Stimulated activated CD4-positive, alpha-beta T cell treated with anti-CD3 and anti-CD28 coated beads, Interleukin-1b, Interleukin-23, amount 100 ng/mL, for 24 hours (primary cell): ENCODE measurements at regions not wholly inside any gene's neighbourhood (a gene's known extent, or its start where the extent isn't known, plus 50 kb on each side); places are given as distances from the start of the nearest gene placed in this dataset.

Experiments used
- DNase-seq, 4 experiments: peaks; one replicate each; pipeline ENCODE4 v3.0.0-alpha.2; 2020; ENCODE audit warnings: low read depth in 4 of 4, low spot score in 1 of 4

DNA sequence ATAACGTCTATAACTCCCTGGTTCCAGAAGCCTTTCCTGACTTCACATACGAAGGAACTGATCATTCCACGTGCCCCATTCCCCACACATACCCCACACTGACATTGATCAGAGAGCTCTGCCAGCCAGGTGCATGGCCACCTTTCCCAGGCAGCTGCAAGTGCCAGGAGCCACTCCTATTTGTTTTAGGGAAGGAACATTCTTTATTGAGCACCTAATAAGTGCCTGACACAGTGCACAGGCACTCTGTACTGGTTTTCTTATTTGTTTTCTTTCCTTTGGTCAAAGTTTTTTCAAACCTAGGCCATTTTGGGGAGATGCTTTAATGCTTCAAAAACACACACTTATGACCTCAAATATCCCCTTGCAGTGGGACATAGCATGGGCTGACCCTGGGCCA lies 50.0 kb downstream of the PITPNM2 start:
- DNase-seq = no peak

DNA sequence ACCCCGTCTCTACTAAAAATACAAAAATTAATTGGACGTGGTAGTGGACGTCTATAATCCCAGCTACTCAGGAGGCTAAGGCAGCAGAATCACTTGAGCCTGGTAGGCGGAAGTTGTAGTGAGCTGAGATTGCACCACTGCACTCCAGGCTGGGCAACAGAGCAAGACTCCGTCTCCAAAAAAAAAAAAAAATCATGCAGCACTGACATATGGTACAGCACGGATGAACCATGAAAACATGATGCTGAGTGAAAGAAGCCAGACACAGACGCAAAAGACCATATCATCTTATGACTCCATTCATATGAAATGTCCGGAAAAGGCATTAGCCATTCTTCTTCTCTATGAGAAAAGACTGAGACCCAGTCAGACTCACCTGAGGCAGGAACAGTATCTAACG lies 50.4 kb downstream of the PITPNM2 start:
- DNase-seq = no peak

DNA sequence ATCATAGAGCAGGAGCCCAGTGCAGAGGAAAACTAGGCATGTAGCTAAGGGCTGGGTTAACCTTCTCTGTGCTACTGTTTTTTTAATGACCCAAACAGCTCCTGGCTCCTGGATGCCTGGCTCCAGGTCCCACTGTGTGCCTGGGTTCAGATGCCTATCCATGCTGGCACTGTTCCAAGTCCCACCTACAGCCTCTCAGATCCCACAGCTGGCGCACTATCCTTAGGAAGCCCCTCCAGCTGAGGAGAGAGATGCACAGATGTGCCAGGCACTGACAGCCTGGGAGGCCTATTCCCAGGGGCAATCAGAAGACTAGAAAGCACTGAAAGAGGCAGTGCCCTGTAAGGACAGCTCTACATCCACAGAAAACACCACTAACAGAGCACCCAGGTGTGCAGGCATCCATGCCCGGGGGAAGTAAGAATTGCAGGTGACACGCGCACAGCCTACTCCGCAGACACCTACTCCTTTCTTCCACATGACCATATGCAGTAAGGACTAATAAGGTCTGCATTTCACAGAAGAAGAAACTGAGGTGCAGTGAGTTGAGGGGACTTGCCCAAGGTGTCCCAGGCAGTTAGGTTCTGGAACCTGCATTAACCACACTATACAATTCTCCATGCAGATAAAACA lies 51.2 kb downstream of the PITPNM2 start:
- no peak for DNase-seq

DNA sequence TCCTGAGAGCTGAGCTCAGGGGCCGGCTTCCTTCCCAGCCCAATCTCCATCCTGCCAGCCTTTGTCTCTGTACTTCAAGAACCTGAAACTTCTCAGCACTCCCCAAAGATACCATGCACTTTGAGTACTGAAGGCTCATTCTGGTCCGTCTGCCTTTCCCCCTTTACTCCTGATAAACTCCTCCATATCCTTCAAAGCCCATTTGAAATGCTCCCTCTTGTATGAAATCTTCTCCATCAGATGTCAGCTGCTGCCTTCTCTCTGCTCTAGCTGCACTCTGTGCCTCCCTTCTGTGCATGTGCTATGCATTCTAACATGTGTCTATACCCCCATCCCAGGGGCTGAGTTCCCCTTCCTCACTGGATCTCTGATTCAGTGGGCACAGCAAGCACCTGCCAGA lies 52.1 kb downstream of the PITPNM2 start:
- DNase-seq = no peak

DNA sequence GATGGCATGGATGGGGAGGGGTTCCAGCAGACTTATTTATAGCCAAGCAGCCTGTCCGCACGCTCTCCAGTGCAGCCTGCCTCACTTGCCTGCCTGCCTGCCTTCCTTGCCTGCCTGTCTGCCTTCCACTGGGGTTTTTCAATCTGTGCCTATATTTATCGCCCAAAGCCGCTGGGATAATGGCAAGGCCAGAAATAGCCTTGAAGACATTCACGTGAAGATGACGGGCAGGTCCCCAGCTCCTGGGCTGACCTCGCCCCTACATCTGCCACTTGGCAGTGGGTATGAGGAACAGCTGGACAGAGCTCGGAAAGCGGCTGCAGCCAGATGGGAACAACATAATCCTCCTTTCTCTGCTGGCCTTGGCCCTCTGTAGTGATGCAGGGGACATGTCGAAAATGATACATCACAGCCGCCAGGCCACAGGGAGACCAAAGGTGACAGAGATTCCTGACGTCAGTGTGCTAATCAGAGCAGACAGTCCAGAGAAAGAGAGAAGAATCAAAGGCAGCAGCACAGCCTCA lies 53.3 kb downstream of the PITPNM2 start:
- DNase-seq = no peak

DNA sequence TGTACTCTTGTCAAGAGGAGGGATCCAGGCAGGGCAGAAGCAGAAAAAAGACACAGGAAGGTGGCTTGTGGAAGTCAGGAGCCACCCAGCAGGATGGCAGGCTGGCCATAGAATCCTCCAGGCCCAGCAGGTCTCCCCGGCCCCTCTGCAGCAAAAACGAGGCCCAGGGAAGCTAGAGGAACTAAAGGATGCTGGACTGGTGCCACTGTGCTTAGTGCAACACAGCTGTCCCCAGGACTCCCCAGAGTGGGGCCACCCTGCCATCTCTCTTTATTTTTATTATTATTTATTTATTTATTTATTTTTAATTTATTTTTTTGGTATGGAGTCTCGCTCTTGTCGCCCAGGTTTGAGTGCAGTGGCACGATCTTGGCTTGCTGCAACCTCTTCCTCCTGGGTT lies 54.1 kb downstream of the PITPNM2 start:
- no peak for DNase-seq

DNA sequence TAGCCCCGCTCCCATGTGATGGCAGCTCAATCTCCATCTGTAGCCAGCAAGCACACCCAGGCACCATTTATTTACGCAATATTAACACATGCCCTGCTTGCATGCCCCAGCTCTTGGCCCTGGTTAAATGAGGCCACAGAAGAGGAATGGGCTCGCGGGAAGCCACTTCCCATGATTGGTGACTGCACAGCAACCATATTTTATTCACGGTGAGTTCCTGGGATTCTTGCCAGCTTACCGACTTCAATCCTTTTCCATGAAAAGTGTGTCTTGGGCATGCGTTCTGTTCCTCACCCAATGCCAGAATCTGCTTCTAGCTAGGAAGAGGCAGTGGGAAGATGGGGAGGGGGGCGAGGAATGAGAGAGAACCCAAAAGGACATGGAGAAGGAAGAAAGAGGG lies 54.7 kb downstream of the PITPNM2 start:
- DNase-seq = no peak

DNA sequence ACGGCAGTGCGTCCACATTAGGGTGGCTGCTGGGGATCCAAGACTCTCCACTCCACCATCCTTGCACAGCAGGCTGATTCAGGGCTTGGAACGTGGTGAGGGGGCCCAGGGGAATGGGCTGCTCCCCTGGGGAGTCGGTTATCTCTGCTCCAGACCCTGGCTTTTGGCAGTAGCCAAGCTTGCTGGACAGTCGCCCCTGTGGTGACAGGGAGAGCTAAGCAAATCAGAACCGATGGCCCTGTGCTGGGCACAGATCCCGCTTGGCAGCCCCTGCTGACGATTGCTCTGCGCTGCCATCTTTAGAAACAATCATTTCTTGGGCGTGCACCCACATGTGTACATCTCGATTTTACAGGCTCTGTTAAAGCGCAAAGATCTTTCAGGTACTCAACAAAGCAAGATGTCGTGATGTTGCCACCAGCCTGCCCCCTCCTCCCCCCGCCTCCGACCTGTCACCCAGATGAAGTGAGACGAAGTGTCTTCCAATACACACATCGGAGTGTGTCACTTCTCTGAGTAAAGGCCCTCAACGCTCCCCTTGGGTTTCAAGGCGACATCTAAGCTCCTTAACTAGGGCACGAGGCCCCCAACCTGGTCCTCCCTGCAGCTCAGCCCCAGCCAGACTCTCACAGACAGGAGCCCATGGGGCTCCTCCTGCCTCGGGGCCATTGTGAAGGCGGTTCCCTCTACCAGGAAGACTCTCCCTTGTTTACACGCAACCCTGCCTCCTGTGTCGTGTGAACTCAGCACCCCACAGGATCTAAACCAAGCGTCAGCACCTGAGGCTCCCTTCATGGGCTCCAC lies 55.6 kb downstream of the PITPNM2 start:
- DNase-seq = no peak

DNA sequence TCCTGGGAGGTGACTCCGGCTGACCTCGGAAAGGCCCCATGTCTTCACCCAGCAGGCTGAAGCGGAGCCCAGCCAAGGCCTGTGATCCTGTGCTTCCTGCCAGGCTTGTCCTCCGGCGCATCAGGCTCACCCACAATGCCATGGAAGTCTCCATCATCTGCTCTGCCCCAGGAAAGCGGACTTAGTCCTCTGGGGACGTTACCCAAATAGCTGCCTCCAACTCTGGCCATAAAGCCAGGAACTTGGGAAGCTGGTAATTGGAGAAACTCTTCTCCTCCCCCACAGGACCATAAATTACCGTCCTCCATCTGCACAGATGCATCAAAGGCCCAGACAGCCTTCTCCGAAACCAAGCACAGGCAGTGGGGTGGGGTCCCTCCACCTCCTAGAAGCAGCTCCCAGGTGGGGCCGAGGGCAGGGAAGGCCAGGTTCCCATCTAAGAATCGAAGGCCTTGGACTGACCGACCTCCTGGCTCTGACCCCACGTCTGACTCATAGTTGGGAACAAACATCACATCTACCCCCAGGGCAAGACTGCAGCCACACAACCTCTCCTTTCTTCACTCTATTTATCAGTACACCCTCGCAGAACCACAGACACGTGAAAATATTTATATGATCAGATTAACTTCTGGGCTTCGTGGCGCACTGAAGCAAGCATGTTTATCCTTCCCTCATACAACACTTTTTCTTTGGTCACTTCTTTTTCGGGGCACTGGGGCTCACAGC lies 56.4 kb downstream of the PITPNM2 start:
- no peak for DNase-seq

DNA sequence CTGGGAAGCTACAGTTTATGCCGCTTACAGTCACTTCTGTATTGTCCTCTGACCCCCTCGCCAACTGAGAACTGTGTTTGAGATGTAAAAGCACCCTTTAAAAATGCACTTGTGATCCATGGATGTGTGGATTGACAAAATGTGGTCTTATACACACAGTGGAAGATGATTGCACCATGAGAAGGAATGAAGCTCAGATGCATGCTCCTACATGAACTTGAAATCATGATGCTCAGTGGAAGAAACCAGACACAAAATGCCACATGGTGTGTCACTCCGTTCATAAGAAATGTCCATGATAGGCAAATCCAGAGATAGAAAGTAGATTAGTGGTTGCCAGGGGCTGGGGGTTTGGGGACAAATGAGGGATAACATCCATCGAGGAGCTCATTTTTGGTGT lies 58.0 kb downstream of the PITPNM2 start:
- DNase-seq = no peak

DNA sequence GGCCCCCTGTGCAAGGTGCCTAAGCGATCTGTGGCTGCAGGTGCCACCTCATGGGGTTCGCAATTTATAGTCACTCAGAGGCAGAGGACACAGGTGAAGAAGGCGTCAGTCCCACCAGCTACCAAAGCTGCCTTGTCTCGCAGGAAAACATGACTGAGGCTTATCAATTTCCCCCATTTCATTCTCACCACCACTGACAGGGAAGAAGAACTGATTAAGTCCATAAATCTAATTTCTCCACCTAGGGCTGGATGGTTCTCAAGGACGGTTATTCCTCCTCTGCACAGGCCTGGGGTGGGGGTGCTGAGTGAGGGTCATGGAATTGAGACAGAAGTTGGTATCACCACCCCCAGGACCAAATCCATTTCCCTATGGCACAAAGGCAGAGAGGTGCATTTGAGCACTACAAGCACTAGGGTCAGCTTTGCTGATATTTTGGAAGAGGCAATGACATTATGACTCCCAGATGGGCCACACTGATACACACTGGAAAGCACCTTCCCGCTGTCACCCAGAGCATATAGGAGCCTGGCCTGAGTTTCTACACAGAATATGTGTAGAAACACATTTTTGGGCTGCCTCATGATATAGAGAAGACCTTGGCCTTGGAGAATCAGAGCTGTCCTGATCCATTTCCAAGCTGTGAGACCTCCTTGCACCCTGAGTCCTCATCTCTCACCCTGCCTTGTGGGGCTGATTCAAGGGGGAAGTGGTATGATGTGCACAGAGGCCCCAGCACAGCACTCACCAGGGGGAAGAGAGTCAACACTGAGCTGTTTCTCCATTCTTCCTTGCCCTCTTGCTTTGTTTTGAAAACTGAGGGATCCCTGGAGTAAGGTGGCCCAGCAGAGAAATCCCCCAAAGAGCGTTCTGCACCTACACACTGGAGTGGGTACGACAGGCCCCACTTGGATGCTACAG lies 59.4 kb downstream of the PITPNM2 start:
- no peak for DNase-seq

DNA sequence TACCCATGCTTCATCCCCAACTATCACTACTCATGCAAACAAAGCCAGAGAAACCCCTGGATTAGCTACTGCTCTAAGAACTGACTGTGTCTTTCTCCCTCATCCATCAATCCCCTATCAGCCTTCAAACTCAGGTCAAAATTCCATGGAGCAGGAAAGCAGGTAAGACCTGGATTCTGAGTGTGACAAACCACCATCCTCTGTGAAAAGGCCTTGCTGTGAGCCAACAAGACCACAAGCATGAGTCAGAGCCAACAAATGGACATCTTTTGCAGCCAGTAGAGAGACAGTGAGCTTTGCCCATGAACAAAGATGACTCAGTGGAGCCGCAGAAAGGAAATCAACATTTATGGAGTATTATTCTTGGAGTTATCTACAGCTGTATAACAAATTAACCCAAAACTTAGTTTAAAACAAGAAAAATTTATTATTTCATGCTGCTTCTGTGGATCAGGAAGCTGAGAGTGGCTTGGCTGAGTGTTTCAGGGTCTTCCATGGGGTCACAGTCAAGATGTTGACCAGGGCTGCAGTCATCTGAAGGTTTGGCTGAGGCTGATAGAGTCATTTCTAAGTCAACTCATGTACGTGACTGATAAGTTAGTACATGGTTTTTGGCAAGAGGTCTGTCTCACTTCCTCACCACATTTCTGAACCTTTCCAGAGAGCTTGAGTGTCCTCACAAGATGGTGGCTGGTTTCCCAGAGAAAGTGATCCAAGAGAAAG lies 61.1 kb downstream of the PITPNM2 start:
- DNase-seq = no peak

DNA sequence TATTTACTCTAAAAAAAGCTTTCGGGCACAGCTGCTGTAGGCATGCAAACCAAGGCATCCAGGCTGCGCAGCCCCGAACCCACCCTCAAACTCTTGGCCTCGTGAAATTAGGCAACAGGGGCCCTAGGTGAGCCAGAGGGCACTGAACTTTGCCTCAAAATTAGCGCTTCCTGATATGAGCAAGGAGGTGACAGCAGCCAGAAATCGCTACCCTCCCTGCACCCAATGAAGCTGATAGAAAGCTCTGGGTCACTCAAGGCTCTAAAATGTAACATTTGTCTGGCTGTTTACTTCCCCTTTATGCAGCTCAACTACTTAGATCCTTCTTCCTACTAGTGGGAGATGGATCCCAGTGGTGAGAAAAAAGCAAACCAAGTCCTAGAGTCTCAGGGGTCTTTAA lies 61.8 kb downstream of the PITPNM2 start:
- no peak for DNase-seq

DNA sequence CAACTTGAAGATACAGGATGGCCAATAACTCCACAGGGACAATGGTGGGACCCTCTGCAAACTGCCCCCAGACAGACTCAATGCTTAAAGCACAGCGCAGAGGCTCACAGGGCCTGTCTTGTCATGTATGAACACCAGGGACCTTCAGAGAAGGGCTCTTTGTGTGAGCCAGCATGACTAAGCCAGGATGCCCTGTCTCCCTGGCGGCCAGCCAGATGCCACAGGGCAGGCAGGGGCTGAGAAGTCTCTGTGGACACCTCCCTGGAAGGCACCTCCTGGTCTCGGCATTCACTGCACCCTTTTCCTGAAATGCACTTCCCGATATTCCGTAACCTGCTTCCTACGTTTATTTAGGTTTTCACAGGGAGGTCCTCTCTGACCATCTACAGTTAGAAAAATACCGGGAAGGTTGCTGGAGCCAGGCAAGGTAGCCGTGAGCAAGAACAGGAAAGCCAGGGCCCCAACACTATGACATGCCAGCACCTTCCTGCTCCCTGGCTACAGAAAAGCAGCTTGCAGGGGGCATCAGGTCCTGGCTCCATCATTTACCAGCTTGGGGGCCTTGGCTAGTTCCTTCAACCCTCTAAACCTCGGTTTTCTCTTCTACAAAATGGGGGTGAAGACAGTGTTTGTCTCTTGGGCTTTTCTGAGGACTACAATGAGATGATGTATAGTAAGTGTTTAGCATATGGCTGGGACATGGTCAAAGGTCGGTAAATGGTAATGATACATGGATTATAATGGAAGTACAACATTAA lies 65.0 kb downstream of the PITPNM2 start:
- no peak for DNase-seq

DNA sequence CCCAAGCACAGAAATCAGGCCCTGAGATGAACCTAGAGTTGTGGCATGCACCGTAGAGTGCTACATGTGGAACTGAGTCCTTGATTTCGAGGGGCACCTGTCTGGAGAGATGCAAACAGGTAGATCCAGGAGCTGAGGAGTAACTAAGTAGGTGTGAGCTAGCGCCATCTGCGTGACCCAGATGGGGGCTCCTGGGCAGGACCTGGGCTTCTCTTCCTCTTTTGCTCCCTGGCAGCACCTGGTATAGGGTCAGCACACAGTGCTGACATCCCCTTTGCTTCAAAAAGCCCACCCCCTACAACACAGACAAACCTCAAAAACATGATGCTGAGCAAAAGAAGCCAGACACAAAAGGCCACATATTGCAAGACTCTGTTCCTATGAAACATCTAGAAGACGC lies 65.8 kb downstream of the PITPNM2 start:
- no peak for DNase-seq

DNA sequence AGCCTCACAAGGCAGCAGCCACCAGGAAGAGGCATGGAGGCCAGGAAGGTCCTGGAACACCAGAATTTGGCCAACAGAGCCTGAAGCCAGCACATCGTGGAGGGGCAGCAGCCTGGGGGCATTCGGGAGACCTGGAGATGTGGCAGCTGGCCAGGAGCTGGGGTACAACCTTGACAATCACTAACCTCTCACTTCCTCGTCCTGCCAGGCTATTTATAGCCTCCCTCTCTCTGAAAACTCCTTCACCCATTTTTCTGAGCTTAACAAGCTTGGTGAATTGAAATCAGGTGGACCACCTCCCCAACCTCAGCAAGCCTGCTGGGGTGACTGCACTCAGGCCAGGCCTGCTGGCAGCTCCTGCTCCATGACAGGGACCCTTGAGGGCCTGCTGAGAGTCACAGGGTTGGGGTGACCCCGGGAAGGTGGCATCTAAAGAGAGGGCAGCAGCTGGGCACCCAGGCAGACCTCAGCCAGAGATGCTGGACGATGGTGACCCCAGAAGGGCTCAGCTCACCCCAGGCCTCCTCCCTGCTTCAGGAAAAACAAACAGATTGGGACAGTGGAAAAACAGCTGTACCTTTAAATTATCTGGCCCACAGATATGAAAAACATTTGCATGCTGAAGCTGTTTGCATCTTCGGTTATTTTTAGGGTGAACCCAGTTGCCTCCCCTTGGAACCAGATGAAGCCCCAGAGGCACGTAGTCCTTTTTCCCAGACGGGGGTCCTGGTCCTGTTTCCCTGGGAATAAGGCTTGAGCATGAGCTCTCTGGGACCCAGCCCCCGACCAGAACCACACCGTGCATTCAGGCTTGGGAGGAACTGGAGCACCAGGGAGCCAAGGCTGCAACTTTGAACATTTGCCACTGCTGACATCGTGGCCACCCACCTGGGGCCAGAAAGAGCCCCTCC lies 67.0 kb downstream of the PITPNM2 start:
- no peak for DNase-seq

DNA sequence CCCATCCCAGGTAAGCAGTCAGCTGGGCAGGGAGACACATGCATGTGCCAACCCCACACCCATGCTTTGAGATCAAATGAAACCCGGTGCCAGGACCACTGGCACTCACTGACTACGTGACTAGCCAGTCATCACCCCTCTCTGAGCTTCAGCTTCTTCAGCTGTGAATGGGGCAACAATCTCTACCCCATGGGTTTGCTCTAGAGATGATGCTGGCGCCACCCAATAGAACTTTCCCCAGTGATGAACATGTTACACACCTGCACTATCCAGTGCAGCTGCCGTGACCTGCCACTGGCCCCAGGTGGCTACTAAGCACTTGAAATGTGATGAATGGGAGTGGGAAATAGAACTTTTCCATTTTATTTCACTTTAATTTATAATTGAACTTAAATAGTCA lies 70.3 kb downstream of the PITPNM2 start:
- DNase-seq = no peak

DNA sequence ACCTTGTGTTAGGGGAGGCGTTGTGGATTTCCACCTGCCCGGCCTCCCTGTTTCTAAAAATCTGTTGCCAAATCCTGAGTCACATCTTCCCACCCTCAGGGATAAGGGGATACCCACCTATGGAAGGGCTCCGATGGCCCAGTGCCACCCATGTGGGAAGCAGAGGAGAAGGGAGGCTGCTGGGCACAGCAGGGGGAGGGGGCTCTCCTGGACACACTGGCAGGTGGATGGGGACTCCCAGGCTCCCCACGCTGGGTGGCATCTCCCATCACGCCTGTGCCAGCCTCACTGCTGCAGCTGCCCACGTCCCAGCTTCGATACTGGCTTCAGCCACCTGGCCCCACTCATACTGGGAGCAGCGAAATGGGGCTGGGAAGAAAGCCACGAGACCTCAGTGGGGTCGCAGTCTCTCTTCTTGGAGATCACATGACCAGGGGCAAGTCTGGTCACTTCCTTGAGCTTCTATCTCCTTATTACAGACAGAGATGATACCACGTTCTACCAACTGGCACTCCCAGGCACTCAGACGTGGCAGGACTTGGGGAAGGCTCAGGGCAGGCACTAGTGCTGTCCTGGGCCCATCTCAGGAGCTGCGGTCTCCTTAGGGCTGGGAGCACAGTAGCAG lies 72.2 kb downstream of the PITPNM2 start:
- DNase-seq = no peak
